Activated CD8-positive, alpha-beta T cell treated with anti-CD3 and anti-CD28 coated beads, Interleukin-2, amount 10 ng/mL, durations not matched to agents 7 days and 5 days (primary cell): ENCODE measurements at regions not wholly inside any gene's neighbourhood (a gene's known extent, or its start where the extent isn't known, plus 50 kb on each side); places are given as distances from the start of the nearest gene placed in this dataset.
A peak's percentile ranks its signal among the peaks of the same experiment; 100 is the strongest.

Experiments
- ATAC-seq: fragments of 150-1000 bp; cut with Tn5 transposase; one replicate; pipeline ENCODE4 v1.10.0; 2021; ENCODE audit warnings: moderate library complexity
- CTCF ChIA-PET: fragments of 350-600 bp; sonication (Branson Sonifier 250); formaldehyde crosslinking; loops from one replicate; lab custom pipeline; 2021; ENCODE audit warnings: antibody characterized with exemption; lab: Charles Lee
- POLR2A ChIA-PET: fragments of 350-600 bp; sonication (Branson Sonifier 250); formaldehyde crosslinking; loops from one replicate; lab custom pipeline; 2021; ENCODE audit warnings: antibody characterized with exemption; lab: Charles Lee
- DNase-seq: peaks from one replicate; pipeline ENCODE4 v3.0.0-alpha.2; 2020
- H3K27ac Mint-ChIP-seq: one replicate; pipeline ENCODE4 v1.8.0; 2021; ENCODE audit warnings: mild to moderate bottlenecking, mixed read lengths
- H3K27me3 Mint-ChIP-seq: one replicate; pipeline ENCODE4 v1.8.0; 2021; ENCODE audit warnings: low read depth, mixed read lengths
- H3K36me3 Mint-ChIP-seq: one replicate; pipeline ENCODE4 v1.8.0; 2021; ENCODE audit warnings: low read depth, mixed read lengths
- H3K4me1 Mint-ChIP-seq: one replicate; pipeline ENCODE4 v1.8.0; 2021; ENCODE audit warnings: low read depth, mixed read lengths
- H3K4me3 Mint-ChIP-seq: one replicate; pipeline ENCODE4 v1.8.0; 2021; ENCODE audit warnings: mild to moderate bottlenecking, mixed read lengths
- H3K9me3 Mint-ChIP-seq: one replicate; pipeline ENCODE4 v1.8.0; 2022; ENCODE audit warnings: mixed read lengths; ENCODE audit not compliant: insufficient read depth

DNA sequence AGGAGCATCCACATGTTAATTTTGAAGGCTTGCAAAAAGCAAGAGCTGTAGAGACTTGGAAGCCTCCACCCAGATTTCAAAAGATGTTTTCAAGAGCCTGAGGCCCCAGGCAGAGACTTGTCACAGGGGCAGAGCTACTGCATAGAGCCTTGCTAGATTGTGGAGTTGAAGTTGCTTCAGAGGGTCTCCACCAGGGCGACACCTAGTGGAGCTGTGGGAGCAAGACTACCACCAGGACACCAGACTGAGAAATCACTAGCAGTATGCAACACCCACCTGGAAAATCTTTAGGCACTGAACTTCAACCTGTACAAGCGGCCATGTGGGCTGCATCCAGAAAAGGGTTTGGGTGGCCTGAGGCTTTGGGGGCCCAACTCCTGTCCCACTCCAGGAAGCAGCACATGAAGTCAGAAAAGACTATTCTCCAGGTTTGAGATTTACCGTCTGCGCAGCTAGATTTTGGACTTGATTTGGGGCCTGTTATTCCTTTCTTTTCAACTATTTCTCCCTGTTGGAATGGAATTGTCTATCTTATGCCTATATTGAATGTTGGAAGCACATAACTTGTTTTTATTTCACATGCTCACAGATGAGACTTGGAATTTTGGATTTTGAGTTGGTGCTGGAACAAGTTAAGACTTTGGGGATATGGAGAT, 508.6 kb downstream of the FLRT2 start:
- H3K9me3 Mint-ChIP-seq, result no peaks in the 10 kb centered on the region
- H3K36me3 Mint-ChIP-seq, result no peaks in the 10 kb centered on the region
- no peaks in the 10 kb centered on the region for H3K4me1 Mint-ChIP-seq
- ATAC-seq (peak; percentile 57), DNase-seq (peak; percentile 60)
- H3K27me3 Mint-ChIP-seq, result no peaks in the 10 kb centered on the region
- no peak overlapping the region for H3K4me3 Mint-ChIP-seq
- ChIA-PET CTCF (interaction anchor here (0.7 to 1.1 kb wide), 4 partner anchors 11 to 19 kb away, joined by 3 to 6 read pairs (median 4); no protein-coding TSS in a partner anchor), POLR2A (no interaction called here)
- H3K27ac Mint-ChIP-seq, result no peak overlapping the region

DNA sequence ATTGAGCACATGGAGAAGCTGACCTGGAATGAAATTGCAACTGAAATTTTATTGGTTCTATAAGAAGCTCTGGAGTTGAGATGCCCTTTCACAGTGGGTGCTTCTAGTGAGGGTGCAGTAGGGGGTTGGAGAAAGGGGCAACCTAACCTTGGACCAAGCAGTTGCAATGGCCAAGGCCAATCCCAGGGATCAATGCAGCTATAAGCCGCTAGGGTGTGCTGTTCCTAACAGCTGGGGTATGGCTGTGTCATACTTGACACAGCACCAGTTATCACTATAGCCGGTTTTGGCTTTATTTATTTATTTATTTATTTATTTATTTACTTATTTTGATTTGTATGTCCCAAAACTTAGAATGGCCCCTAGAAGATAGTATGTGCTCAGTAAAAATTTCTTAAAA, 505.9 kb downstream of the FLRT2 start:
- ATAC-seq, result no peak
- CTCF ChIA-PET, result interaction anchor here (1.3 kb wide), 2 partner anchors 11 to 58 kb away, joined by 3 to 5 read pairs; no protein-coding TSS in a partner anchor

DNA sequence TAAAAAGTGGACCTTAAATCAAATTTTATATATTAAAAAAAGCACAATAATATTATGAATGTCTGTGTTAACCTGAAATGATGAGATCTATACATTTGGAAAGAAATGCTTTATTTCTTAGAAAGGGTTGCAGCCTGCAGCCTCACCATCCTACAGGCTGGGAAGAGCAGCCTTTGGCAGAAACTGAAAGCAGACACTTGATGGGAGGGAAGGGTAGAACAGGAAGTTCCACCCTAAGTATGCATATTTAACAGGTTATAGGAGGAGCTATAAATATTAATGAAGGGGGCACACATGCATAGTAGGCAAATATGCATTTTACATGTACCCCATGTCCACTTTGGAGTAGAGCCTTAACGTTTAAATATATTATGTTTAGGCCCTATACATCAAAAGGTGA, 498.0 kb downstream of the FLRT2 start:
- H3K27me3 Mint-ChIP-seq, result no peaks in the 10 kb centered on the region
- ChIA-PET CTCF (no interaction called here), POLR2A (no interaction called here)
- peaks cover 4% of the 10 kb centered on the region for H3K9me3 Mint-ChIP-seq
- peaks cover 6% of the 10 kb centered on the region for H3K4me1 Mint-ChIP-seq
- ATAC-seq (no peak), DNase-seq (no peak)
- H3K4me3 Mint-ChIP-seq, result no peak overlapping the region
- no peaks in the 10 kb centered on the region for H3K36me3 Mint-ChIP-seq
- H3K27ac Mint-ChIP-seq, result no peak overlapping the region

More for the DNA sequence above, 505.9 kb downstream of the FLRT2 start:
- H3K9me3 Mint-ChIP-seq, result no peaks in the 10 kb centered on the region
- H3K4me1 Mint-ChIP-seq, result peaks cover 6% of the 10 kb centered on the region
- H3K27me3 Mint-ChIP-seq, result no peaks in the 10 kb centered on the region
- DNase-seq, result no peak
- no peak overlapping the region for H3K27ac Mint-ChIP-seq
- POLR2A ChIA-PET, result no interaction called here
- H3K4me3 Mint-ChIP-seq, result no peak overlapping the region
- H3K36me3 Mint-ChIP-seq, result no peaks in the 10 kb centered on the region

DNA sequence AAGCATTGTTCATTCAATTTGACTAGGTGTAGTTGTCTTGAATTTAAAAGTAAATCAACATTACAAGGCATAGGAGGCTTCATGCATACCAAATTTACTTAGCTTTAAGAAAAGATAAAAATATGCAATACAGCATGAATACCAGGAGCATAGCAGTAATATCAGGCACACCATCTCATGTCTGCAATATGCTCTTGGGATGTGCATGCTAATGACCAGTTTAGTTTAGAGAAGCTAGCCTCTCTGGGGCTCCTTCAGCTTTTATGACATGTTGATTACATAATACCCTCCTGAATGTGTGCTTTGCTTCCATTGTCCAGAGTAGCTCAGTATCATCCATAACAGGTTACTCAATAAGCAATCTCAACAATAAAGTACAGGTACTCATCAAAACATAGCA, 497.2 kb downstream of the FLRT2 start:
- H3K27ac Mint-ChIP-seq, result no peak overlapping the region
- H3K36me3 Mint-ChIP-seq, result no peaks in the 10 kb centered on the region
- no peak for DNase-seq
- H3K4me1 Mint-ChIP-seq, result peaks cover 6% of the 10 kb centered on the region
- no peaks in the 10 kb centered on the region for H3K27me3 Mint-ChIP-seq
- ChIA-PET POLR2A (no interaction called here), CTCF (no interaction called here)
- H3K4me3 Mint-ChIP-seq, result no peak overlapping the region
- ATAC-seq, result no peak
- peaks cover 4% of the 10 kb centered on the region for H3K9me3 Mint-ChIP-seq

DNA sequence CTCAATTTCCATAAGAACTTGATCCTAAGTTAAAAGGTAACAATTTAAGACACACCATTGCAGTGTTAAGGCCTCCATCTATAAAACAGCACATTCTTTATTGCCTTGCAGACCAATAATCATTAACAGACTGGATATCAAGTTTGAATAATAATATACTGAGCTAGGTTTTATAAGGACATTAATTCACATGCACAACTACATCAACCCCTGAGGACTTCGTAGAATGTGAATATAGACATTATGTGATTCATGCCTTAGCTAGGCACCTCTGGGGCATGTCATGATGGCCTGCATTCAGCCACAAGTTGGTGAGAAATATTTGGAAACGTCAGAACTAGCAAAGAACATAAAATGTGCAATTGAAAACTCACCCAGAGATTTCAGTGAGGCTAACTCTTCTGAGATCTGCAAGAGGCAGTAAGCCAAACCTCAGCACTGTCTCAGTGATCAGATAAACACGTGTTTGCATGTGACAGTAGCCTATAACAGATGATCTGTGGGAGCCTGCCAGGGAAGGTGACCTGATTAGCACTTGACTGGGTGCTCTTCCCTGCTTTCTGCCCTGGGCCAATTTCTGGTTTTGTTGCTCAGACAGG, 492.2 kb downstream of the FLRT2 start:
- no peak for DNase-seq
- POLR2A ChIA-PET, result no interaction called here
- H3K27ac Mint-ChIP-seq, result no peak overlapping the region

DNA sequence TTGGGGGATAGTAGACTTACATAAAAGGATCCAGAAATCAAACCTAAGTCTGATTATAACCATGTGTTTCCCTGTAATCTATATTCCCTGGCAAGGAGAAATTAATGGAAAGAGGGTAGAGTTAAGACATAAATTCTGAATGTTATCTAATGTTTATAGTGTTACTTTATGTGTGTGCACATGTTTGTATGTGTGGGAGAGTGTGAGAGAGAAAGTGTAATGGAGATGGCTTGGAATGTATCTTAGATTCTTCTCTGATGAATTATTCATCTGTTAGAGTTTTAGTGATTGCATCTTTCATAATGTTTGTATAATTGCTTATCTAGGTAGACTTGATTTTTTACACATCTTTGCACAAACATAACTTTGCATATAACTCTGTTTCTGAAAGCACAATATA, 490.9 kb downstream of the FLRT2 start:
- H3K27me3 Mint-ChIP-seq, result no peaks in the 10 kb centered on the region
- no peak overlapping the region for H3K27ac Mint-ChIP-seq
- no peaks in the 10 kb centered on the region for H3K36me3 Mint-ChIP-seq
- H3K4me1 Mint-ChIP-seq, result no peaks in the 10 kb centered on the region
- DNase-seq (no peak), ATAC-seq (no peak)
- no peaks in the 10 kb centered on the region for H3K9me3 Mint-ChIP-seq
- POLR2A ChIA-PET, result no interaction called here
- CTCF ChIA-PET, result no interaction called here
- no peak overlapping the region for H3K4me3 Mint-ChIP-seq

More for the DNA sequence above, 492.2 kb downstream of the FLRT2 start:
- H3K4me3 Mint-ChIP-seq, result no peak overlapping the region
- H3K4me1 Mint-ChIP-seq, result no peaks in the 10 kb centered on the region
- CTCF ChIA-PET, result interaction anchor here (1.3 kb wide), 1 partner anchor 16 kb away, joined by 3 read pairs; no protein-coding TSS in a partner anchor
- no peaks in the 10 kb centered on the region for H3K27me3 Mint-ChIP-seq
- H3K9me3 Mint-ChIP-seq, result no peaks in the 10 kb centered on the region
- no peaks in the 10 kb centered on the region for H3K36me3 Mint-ChIP-seq
- ATAC-seq, result no peak

DNA sequence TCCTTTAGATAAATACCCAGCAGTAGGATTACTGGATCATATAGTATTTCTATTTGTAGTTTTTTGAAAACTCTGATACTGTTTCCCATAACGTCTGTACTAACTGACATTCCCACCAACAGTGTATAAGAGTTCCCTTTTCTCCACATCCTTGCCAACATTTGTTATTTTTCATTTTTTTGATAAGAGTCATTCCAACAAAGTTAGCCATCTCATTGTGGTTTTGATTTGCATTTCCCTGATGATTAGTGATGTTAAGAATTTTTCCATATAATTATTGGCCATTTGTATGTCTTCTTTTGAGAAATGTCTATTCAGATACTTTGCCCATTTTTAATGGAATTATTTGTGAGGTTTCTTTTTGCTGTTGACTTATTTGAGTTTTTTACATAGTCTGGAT, 486.0 kb downstream of the FLRT2 start:
- H3K9me3 Mint-ChIP-seq, result no peaks in the 10 kb centered on the region
- no peak overlapping the region for H3K27ac Mint-ChIP-seq
- no peaks in the 10 kb centered on the region for H3K4me1 Mint-ChIP-seq
- CTCF ChIA-PET, result no interaction called here
- POLR2A ChIA-PET, result no interaction called here
- no peak for ATAC-seq
- H3K4me3 Mint-ChIP-seq, result no peak overlapping the region
- no peaks in the 10 kb centered on the region for H3K27me3 Mint-ChIP-seq
- DNase-seq, result no peak
- no peaks in the 10 kb centered on the region for H3K36me3 Mint-ChIP-seq

DNA sequence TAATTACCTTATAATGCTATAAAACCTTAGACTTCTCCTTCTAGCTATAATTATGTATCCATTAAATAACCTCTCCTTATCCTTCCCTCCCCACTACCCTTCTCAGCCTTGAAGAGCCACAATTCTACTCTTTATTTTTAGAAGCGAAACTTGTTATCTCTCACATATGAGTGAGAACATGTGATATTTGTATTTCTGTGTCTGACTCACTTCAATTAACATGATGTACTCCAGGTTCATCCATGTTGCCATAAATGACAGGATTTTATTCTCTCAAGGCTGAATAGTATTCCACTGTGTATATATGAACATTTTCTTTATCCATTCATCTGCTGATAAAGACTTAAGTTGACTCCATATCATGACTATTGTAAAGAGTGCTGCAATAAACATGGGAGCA, 485.6 kb downstream of the FLRT2 start:
- Mint-ChIP-seq H3K36me3 (no peaks in the 10 kb centered on the region), H3K4me1 (no peaks in the 10 kb centered on the region), H3K9me3 (no peaks in the 10 kb centered on the region), H3K27ac (no peak overlapping the region), H3K27me3 (no peaks in the 10 kb centered on the region), H3K4me3 (no peak overlapping the region)
- no peak for ATAC-seq
- CTCF ChIA-PET, result no interaction called here
- DNase-seq, result no peak
- POLR2A ChIA-PET, result no interaction called here

DNA sequence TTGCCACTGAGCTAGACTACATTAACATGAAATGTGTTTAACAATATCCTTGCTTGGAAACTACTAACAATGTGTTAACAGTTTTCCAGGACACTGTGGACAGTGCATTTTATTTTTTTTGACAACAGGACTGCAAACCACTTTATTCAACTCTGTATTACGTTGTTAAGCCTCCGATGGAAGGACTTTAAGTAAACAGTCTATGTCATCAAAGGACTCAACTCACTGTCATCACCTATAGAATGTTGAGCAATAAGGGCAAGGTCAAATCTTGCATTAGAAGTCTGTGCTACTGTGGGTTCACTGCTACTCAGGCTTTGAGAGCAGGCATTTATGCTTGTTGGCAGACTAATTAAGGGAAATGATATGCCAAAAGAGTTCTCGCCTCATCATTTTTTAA, 483.7 kb downstream of the FLRT2 start:
- Mint-ChIP-seq H3K4me3 (no peak overlapping the region), H3K27ac (no peak overlapping the region), H3K36me3 (no peaks in the 10 kb centered on the region), H3K27me3 (no peaks in the 10 kb centered on the region), H3K4me1 (no peaks in the 10 kb centered on the region), H3K9me3 (no peaks in the 10 kb centered on the region)
- ChIA-PET CTCF (no interaction called here), POLR2A (no interaction called here)
- no peak for DNase-seq
- no peak for ATAC-seq

DNA sequence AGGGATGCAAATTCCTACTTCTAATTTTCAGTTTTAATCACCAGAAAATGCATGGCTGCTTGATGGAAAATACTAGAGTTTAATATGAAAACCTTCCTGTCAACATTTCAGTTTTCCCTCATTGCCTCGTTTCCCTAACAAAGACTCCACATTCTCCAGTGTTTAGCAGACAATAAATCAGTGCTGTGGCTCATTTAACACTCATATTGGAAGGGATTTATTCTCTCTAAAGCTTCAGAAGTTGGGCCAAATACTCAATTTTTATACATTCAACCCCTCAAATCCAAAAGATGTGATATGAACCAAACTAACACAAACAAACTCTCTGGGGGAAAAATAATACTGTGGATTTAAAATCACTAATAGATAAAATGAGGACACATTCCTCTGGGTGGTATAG, 482.5 kb downstream of the FLRT2 start:
- no peak overlapping the region for H3K4me3 Mint-ChIP-seq
- POLR2A ChIA-PET, result no interaction called here
- H3K36me3 Mint-ChIP-seq, result no peaks in the 10 kb centered on the region
- H3K4me1 Mint-ChIP-seq, result no peaks in the 10 kb centered on the region
- H3K27ac Mint-ChIP-seq, result no peak overlapping the region
- CTCF ChIA-PET, result no interaction called here
- DNase-seq (no peak), ATAC-seq (no peak)
- no peaks in the 10 kb centered on the region for H3K9me3 Mint-ChIP-seq
- no peaks in the 10 kb centered on the region for H3K27me3 Mint-ChIP-seq

DNA sequence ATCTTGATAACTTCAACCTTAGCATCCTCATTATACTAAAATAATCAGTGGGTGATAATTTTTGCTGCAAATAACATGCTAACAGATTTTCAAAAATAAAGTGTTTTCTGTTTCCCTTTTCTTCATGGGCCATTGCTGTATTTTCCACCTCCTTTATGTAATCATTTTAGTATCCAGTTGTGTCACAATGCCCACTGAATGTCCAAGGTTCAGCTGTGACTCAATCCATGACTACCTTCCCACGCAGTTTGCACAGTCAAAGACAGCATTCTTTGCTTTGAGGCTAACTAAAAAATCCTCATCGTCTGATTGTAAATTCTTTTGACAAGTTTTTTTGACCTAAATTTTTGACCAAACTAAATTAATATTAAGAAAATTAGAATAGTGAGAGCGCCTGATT, 474.1 kb downstream of the FLRT2 start:
- ChIA-PET POLR2A (no interaction called here), CTCF (no interaction called here)

DNA sequence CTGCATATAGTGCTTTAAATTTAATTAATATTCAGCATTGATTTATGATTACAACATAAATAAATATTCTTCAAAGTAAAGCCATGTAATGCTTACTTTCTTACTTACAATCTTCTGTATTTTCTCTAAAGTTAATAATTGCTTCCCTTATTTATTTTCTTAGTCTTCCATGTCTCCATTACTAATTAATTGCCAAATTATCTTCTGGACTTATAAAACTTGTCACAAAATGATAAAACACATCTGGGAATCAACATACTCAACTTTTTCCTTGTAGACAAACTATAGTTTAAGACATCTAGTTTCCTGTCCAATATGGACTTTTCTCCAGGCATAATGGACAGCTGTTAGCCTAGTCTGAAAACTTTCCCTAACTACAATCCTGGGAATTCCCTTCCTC, 466.6 kb downstream of the FLRT2 start:
- ATAC-seq (no peak), DNase-seq (no peak)
- Mint-ChIP-seq H3K4me1 (no peaks in the 10 kb centered on the region), H3K27ac (no peak overlapping the region), H3K36me3 (no peaks in the 10 kb centered on the region), H3K4me3 (no peak overlapping the region), H3K27me3 (no peaks in the 10 kb centered on the region), H3K9me3 (no peaks in the 10 kb centered on the region)
- POLR2A ChIA-PET, result no interaction called here
- CTCF ChIA-PET, result no interaction called here

More for the DNA sequence above, 474.1 kb downstream of the FLRT2 start:
- no peak overlapping the region for H3K4me3 Mint-ChIP-seq
- H3K9me3 Mint-ChIP-seq, result no peaks in the 10 kb centered on the region
- H3K27me3 Mint-ChIP-seq, result no peaks in the 10 kb centered on the region
- ATAC-seq (no peak), DNase-seq (no peak)
- no peaks in the 10 kb centered on the region for H3K4me1 Mint-ChIP-seq
- H3K27ac Mint-ChIP-seq, result no peak overlapping the region
- H3K36me3 Mint-ChIP-seq, result no peaks in the 10 kb centered on the region
